BE2C (cell line): ENCODE measurements at regions not wholly inside any gene's neighbourhood (a gene's known extent, or its start where the extent isn't known, plus 50 kb on each side); places are given as distances from the start of the nearest gene placed in this dataset.

Source experiments
- DNase-seq: peaks from one replicate; pipeline ENCODE4 v3.0.0-alpha.2; 2020
- H3K27me3 ChIP-seq: fragments of 250-450 bp; sonication (Bioruptor Pico); 2 replicates; pipeline ENCODE4 v1.5.1; 2020; ENCODE audit warnings: mild to moderate bottlenecking
- H3K36me3 ChIP-seq: fragments of 250-450 bp; sonication (Bioruptor Pico); 2 replicates; pipeline ENCODE4 v1.5.1; 2020; ENCODE audit warnings: mild to moderate bottlenecking
- H3K4me1 ChIP-seq: fragments of 250-450 bp; sonication (Bioruptor Pico); 2 replicates; pipeline ENCODE4 v1.5.1; 2020
- H3K4me3 ChIP-seq: 2 replicates; pipeline ENCODE4 v1.5.1; 2011; ENCODE audit warnings: low read depth, low read length
- H3K9me3 ChIP-seq: fragments of 250-450 bp; sonication (Bioruptor Pico); 2 replicates; pipeline ENCODE4 v1.5.1; 2020
- CTCF ChIP-seq: IDR thresholded peaks from 2 replicates; pipeline ENCODE4 v1.5.1; 2012; ENCODE audit warnings: mild to moderate bottlenecking, low read depth, low read length

GRCh38 chr1:2880086-2880485 is 78.6 kb upstream of the TTC34 start:
- Histone ChIP-seq H3K36me3 (no peaks in the 10 kb centered on the region), H3K9me3 (no peaks in the 10 kb centered on the region), H3K4me1 (no peaks in the 10 kb centered on the region), H3K4me3 (no peak overlapping the region), H3K27me3 (peaks cover 27% of the 10 kb centered on the region)
- DNase-seq: no peak
- no peak for TF ChIP-seq CTCF

GRCh38 chr1:2880812-2881295 is 79.4 kb upstream of the TTC34 start:
- H3K4me3 ChIP-seq: no peak overlapping the region
- no peaks in the 10 kb centered on the region for H3K36me3 ChIP-seq
- H3K9me3 ChIP-seq: no peaks in the 10 kb centered on the region
- peaks cover 20% of the 10 kb centered on the region for H3K27me3 ChIP-seq
- H3K4me1 ChIP-seq: no peaks in the 10 kb centered on the region
- DNase-seq: no peak
- no peak for TF ChIP-seq CTCF

- no peak for TF ChIP-seq CTCF
- H3K4me1 ChIP-seq: no peaks in the 10 kb centered on the region
- no peak for DNase-seq
- no peak overlapping the region for H3K4me3 ChIP-seq
- no peaks in the 10 kb centered on the region for H3K9me3 ChIP-seq
- peaks cover 15% of the 10 kb centered on the region for H3K27me3 ChIP-seq
- no peaks in the 10 kb centered on the region for H3K36me3 ChIP-seq
Measured at GRCh38 chr1:2881556-2881955, 80.1 kb upstream of the TTC34 start.

- H3K4me1 ChIP-seq: no peaks in the 10 kb centered on the region
- no peaks in the 10 kb centered on the region for H3K9me3 ChIP-seq
- H3K27me3 ChIP-seq: peaks cover 9% of the 10 kb centered on the region
- no peaks in the 10 kb centered on the region for H3K36me3 ChIP-seq
- no peak overlapping the region for H3K4me3 ChIP-seq
- no peak for TF ChIP-seq CTCF
- no peak for DNase-seq
Measured at GRCh38 chr1:2882966-2883696, 81.6 kb upstream of the TTC34 start.

GRCh38 chr1:2885001-2885400 is 83.5 kb upstream of the TTC34 start:
- no peak overlapping the region for H3K4me3 ChIP-seq
- H3K9me3 ChIP-seq: no peaks in the 10 kb centered on the region
- H3K4me1 ChIP-seq: no peaks in the 10 kb centered on the region
- no peak for TF ChIP-seq CTCF
- no peak for DNase-seq
- H3K36me3 ChIP-seq: no peaks in the 10 kb centered on the region
- peaks cover 9% of the 10 kb centered on the region for H3K27me3 ChIP-seq

GRCh38 chr1:2886631-2887030 is 85.1 kb upstream of the TTC34 start:
- Histone ChIP-seq H3K9me3 (no peaks in the 10 kb centered on the region), H3K4me1 (no peaks in the 10 kb centered on the region), H3K27me3 (peaks cover 9% of the 10 kb centered on the region), H3K36me3 (no peaks in the 10 kb centered on the region), H3K4me3 (no peak overlapping the region)
- no peak for DNase-seq
- TF ChIP-seq CTCF: no peak
